Lung (tissue), 11 donors: ENCODE measurements at regions not wholly inside any gene's neighbourhood (a gene's known extent, or its start where the extent isn't known, plus 50 kb on each side); places are given as distances from the start of the nearest gene placed in this dataset.

Experiments
- ATAC-seq: fragments of 200-7000 bp; cut with Tn5 transposase; one replicate; pipeline ENCODE4 v1.9.1; 2020; ENCODE audit warnings: moderate number of reproducible peaks; ENCODE audit not compliant: insufficient read depth, low FRiP score
- DNase-seq, 3 donors: peaks; one replicate each; pipeline ENCODE4 v3.0.0-alpha.2; 2013 to 2017
- H3K27ac ChIP-seq, 2 donors: one replicate each; pipeline ENCODE4 v1.5.1; 2013; ENCODE audit warnings: mild to moderate bottlenecking in 2 of 2, moderate library complexity in 2 of 2, control low read depth in 1 of 2, inconsistent platforms in 1 of 2, low read depth in 1 of 2, low read length in 1 of 2
- H3K27me3 ChIP-seq, 3 donors: one replicate each; pipeline ENCODE4 v1.5.1; 2013; ENCODE audit warnings: low read length in 2 of 3; ENCODE audit not compliant: control insufficient read depth in 3 of 3, insufficient read depth in 3 of 3
- H3K36me3 ChIP-seq, 4 donors: one replicate each; pipeline ENCODE4 v1.5.1; 2013; ENCODE audit warnings: low read length in 4 of 4, mild to moderate bottlenecking in 1 of 4, moderate library complexity in 1 of 4; ENCODE audit not compliant: control insufficient read depth in 4 of 4, insufficient read depth in 4 of 4
- H3K4me1 ChIP-seq, 5 donors: one replicate each; pipeline ENCODE4 v1.5.1; 2013; ENCODE audit warnings: low read length in 5 of 5, mild to moderate bottlenecking in 2 of 5, moderate library complexity in 1 of 5; ENCODE audit not compliant: control insufficient read depth in 5 of 5, insufficient read depth in 5 of 5
- H3K4me3 ChIP-seq: one replicate; pipeline ENCODE4 v1.5.1; 2013; ENCODE audit warnings: mild to moderate bottlenecking, control low read depth, moderate library complexity
- H3K9ac ChIP-seq, 2 donors: one replicate each; pipeline ENCODE4 v1.5.1; 2013; ENCODE audit warnings: low read length in 2 of 2, control low read depth in 1 of 2; ENCODE audit not compliant: insufficient read depth in 1 of 2
- H3K9me3 ChIP-seq, 4 donors: one replicate each; pipeline ENCODE4 v1.5.1; 2013; ENCODE audit warnings: low read length in 3 of 4, mild to moderate bottlenecking in 1 of 4, moderate library complexity in 1 of 4; ENCODE audit not compliant: control insufficient read depth in 4 of 4, insufficient read depth in 3 of 4
- WGBS, 2 donors: extraction: QIAGEN DNeasy Blood & Tissue Kit; methylation state at CpG; one replicate each; pipeline ENCODE4 v1.1.7; 2013; 5-methylcytosine and 5-hydroxymethylcytosine counted together
- TF ChIP-seq, protein P1 (sequence below): IDR thresholded peaks from 2 replicates; pipeline ENCODE4 v1.5.1; 2012; ENCODE audit warnings: mild to moderate bottlenecking; ENCODE audit errors: control extremely low read depth, extremely low read depth
- donor health status: control.
- donor health status: control.
- donor health status: Bipolar disorder and iron deficiency.
- donor health status: healthy.
- donor health status: DM: yes; HTN: yes; CAD: no.

DNA sequence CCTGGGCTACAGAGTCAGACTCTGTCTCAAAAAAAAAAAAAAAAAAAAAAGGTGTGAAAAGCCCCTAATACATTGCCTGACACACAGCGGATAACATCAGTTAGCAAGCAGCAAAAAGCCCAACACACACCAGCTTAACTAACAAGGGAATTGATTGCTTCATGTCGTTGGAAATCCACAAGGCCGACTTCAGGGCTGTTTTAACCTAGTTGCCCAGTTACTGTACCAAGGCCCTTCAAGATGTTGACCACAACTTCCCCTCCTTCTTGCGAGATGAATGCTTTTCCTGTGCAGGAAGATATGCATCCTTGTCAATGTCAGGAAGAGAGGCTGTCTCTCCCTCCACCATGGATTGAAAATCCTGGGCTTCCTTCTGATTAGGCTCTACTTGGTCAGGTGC is 202.9 kb downstream of the MIB1 start:
- WGBS, 2 donors: 33 to 61% methylated on average over 4 of the region's 4 CpGs
- TF ChIP-seq, protein P1, sequence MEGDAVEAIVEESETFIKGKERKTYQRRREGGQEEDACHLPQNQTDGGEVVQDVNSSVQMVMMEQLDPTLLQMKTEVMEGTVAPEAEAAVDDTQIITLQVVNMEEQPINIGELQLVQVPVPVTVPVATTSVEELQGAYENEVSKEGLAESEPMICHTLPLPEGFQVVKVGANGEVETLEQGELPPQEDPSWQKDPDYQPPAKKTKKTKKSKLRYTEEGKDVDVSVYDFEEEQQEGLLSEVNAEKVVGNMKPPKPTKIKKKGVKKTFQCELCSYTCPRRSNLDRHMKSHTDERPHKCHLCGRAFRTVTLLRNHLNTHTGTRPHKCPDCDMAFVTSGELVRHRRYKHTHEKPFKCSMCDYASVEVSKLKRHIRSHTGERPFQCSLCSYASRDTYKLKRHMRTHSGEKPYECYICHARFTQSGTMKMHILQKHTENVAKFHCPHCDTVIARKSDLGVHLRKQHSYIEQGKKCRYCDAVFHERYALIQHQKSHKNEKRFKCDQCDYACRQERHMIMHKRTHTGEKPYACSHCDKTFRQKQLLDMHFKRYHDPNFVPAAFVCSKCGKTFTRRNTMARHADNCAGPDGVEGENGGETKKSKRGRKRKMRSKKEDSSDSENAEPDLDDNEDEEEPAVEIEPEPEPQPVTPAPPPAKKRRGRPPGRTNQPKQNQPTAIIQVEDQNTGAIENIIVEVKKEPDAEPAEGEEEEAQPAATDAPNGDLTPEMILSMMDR: no peak
- Histone ChIP-seq H3K36me3 (no peaks in the 10 kb centered on the region), H3K4me1 (no peaks in the 10 kb centered on the region), H3K4me3 (no peak overlapping the region), H3K27me3 (no peaks in the 10 kb centered on the region), H3K27ac (no peak overlapping the region), H3K9me3 (no peaks in the 10 kb centered on the region), H3K9ac (no peak overlapping the region)
- ATAC-seq: no peak
- no peak for DNase-seq

DNA sequence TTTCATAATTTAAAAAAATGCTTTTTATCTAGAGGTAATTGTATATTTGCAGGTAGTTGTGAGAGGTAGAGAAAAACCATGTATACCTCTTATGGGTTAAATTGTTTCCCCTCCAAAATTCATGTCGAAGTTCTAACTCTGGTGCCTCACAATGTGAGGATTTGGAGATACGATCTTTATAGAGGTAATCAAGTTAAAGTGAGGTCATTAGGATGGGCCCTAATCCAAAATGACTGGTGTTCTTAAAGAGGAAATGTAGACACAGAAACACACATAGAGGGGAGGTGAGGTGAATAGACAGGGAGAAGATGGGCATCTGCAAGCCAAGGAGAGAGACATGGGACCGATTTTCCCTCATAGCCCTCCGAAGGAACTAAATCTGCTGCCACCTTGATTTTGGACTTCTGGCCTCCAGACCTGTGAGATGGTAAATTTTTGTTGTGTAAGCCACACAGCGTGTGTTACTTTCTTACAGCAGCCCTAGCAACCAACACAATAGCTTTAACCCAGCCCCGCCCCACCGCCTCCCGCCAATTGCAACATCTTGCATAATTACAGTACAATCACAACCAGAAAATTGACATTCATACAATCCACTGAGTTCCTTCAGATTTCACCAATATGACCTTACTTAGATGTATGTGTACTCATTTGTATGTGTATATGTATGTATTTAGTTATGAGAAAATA is 208.9 kb downstream of the MIB1 start:
- Histone ChIP-seq H3K9ac (no peak overlapping the region), H3K36me3 (no peaks in the 10 kb centered on the region), H3K4me3 (no peak overlapping the region), H3K27ac (no peak overlapping the region), H3K4me1 (no peaks in the 10 kb centered on the region), H3K9me3 (peaks cover 0 to 2% (median 0%) of the 10 kb centered on the region in 4 donors), H3K27me3 (no peaks in the 10 kb centered on the region)
- TF ChIP-seq, protein P1: no peak
- DNase-seq: no peak
- 75 to 77% methylated on average over 8 of the region's 8 CpGs for WGBS, 2 donors
- ATAC-seq: no peak

DNA sequence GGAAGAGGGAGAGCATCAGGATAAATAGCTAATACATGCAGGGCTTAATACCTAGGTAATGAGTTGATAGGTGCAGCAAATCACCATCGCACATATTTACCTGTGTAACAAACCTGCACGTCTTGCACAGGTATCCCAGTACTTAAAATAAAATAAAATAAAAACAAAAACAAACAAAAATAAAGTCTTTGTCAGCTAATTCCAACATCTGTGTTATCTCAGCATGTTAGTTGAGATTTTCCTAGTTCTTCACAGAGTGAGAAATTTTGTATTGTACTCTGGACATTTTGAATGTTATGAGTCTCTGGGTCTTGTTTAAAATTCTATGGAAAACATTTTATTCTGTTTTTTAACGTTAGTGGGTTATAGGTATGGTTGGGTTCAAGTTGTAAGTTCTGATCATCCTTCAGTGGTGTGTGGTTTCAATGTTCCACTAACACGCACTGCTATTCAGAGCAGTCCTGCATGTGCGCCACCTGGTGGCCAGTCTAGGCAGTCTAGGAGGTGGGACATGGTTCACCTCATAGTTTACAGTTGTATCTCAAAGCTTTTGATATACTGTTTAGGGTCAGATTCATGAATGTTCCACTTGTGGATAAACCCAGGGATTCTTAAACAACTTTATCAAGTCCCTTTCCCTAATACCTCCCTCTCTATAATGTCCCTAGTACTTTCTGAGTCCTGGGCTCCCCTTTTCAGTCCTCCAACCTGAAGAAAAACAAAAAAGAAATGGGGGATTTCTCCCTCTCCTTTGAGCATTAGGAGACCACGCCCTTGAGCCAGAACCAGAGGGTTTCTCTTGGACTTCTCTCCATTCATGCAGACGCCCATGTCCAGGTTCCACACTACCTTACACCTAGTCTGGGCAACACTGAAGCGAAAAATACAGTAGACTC is 213.4 kb upstream of the GATA6 start:
- no peak overlapping the region for H3K27ac ChIP-seq
- no peaks in the 10 kb centered on the region for H3K4me1 ChIP-seq
- TF ChIP-seq, protein P1: peak; percentile 86
- H3K4me3 ChIP-seq: no peak overlapping the region
- 43 to 46% methylated on average over 8 of the region's 8 CpGs for WGBS, 2 donors
- DNase-seq: peak; percentile 64 to 79 (median 73)
- no peak overlapping the region for H3K9ac ChIP-seq
- peaks cover 0 to 3% (median 0%) of the 10 kb centered on the region in 4 donors for H3K9me3 ChIP-seq
- H3K36me3 ChIP-seq: no peaks in the 10 kb centered on the region
- ATAC-seq: peak; percentile 66
- no peaks in the 10 kb centered on the region for H3K27me3 ChIP-seq
